MM.1S (cell line): ENCODE measurements at regions not wholly inside any gene's neighbourhood (a gene's known extent, or its start where the extent isn't known, plus 50 kb on each side); places are given as distances from the start of the nearest gene placed in this dataset.

Source experiments
- DNase-seq: peaks from one replicate; pipeline ENCODE4 v3.0.0-alpha.2; 2015
- H2AFZ ChIP-seq: fragments of 300-600 bp; sonication (generic); 2 replicates; pipeline ENCODE4 v1.6.0; 2016; ENCODE audit warnings: antibody characterized with exemption, low read length
- H3F3A ChIP-seq: fragments of 300-600 bp; sonication (generic); 2 replicates; pipeline ENCODE4 v1.6.1; 2016; ENCODE audit warnings: mild to moderate bottlenecking, antibody characterized with exemption, low read length, moderate library complexity, mixed read lengths; ENCODE audit not compliant: insufficient read depth
- H3K27ac ChIP-seq: fragments of 300-600 bp; sonication (generic); 2 replicates; pipeline ENCODE4 v1.5.1; 2016; ENCODE audit warnings: mild to moderate bottlenecking, low read length
- H3K27me3 ChIP-seq: fragments of 300-600 bp; sonication (generic); replicated peaks from 2 replicates; pipeline ENCODE4 v1.6.0; 2016; ENCODE audit warnings: low read length; ENCODE audit not compliant: insufficient read depth
- H3K36me3 ChIP-seq: fragments of 300-600 bp; sonication (generic); replicated peaks from 2 replicates; pipeline ENCODE4 v1.6.1; 2016; ENCODE audit warnings: mild to moderate bottlenecking, low read length, mixed read lengths; ENCODE audit not compliant: insufficient read depth
- H3K4me1 ChIP-seq: fragments of 300-600 bp; sonication (generic); 2 replicates; pipeline ENCODE4 v1.6.1; 2016; ENCODE audit warnings: low read length, mixed read lengths
- H3K4me2 ChIP-seq: fragments of 300-600 bp; sonication (generic); 2 replicates; pipeline ENCODE4 v1.6.0; 2016; ENCODE audit warnings: low read depth, low read length
- H3K4me3 ChIP-seq: fragments of 300-600 bp; sonication (generic); 2 replicates; pipeline ENCODE4 v1.5.1; 2016; ENCODE audit warnings: low read length, mixed read lengths
- H3K79me2 ChIP-seq: fragments of 300-600 bp; sonication (generic); 2 replicates; pipeline ENCODE4 v1.6.1; 2016; ENCODE audit warnings: mixed run types, low read length, mixed read lengths
- H3K9ac ChIP-seq: fragments of 300-600 bp; sonication (generic); 2 replicates; pipeline ENCODE4 v1.6.1; 2016; ENCODE audit warnings: low read length, mixed read lengths
- H3K9me2 ChIP-seq: fragments of 300-600 bp; sonication (generic); replicated peaks from 2 replicates; pipeline ENCODE4 v1.6.1; 2016; ENCODE audit warnings: mild to moderate bottlenecking, low read length, mixed read lengths; ENCODE audit not compliant: insufficient read depth
- H3K9me3 ChIP-seq: fragments of 300-600 bp; sonication (generic); replicated peaks from 2 replicates; pipeline ENCODE4 v1.6.1; 2016; ENCODE audit warnings: mild to moderate bottlenecking, low read length, mixed read lengths; ENCODE audit not compliant: insufficient read depth
- H4K20me1 ChIP-seq: fragments of 300-600 bp; sonication (generic); 2 replicates; pipeline ENCODE4 v1.6.1; 2016; ENCODE audit warnings: mild to moderate bottlenecking, low read length, moderate library complexity, mixed read lengths; ENCODE audit not compliant: insufficient read depth
- CTCF ChIP-seq: fragments of 300-600 bp; sonication (generic); IDR thresholded peaks from 2 replicates; pipeline ENCODE4 v1.5.1; 2016; ENCODE audit warnings: antibody characterized with exemption, low read length, mixed read lengths
- EZH2 ChIP-seq: fragments of 300-600 bp; sonication (generic); optimal IDR thresholded peaks from 2 replicates; pipeline ENCODE3; 2017; ENCODE audit warnings: low read depth, mild to moderate bottlenecking, antibody characterized with exemption, low read length, mixed read lengths
- EZH2phosphoT487 ChIP-seq: fragments of 300-600 bp; sonication (generic); IDR thresholded peaks from 2 replicates; pipeline ENCODE4 v1.6.1; 2018; ENCODE audit warnings: antibody characterized with exemption, low read length

DNA sequence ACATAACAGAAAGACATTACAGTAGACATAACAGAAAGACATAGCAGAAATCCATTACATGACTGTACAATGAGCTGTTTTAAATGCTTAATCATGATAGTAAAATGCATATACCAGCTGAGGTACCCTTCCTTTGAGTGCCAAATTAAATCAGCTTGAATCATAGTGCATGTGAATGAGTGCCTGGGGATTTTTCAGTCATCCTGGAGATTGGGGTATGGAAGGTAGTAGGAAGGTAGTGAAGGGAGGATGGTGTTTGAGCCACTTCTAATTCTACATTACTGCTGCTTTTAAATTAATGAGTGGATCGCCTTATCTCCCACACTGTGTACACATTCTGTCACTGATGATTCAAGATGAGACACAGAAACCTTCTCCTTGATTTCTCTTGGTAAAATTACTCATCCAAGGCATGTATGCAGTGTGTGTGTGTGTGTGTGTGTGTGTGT, 534.2 kb downstream of the LRFN5 start:
- Histone ChIP-seq H3K27me3 (no peaks in the 10 kb centered on the region), H3K4me3 (no peak overlapping the region), H3F3A (no peaks in the 10 kb centered on the region), H3K79me2 (no peaks in the 10 kb centered on the region), H3K36me3 (no peaks in the 10 kb centered on the region), H2AFZ (no peak overlapping the region), H4K20me1 (no peaks in the 10 kb centered on the region), H3K9me3 (no peaks in the 10 kb centered on the region), H3K9me2 (no peaks in the 10 kb centered on the region), H3K27ac (no peak overlapping the region), H3K4me2 (no peak overlapping the region), H3K4me1 (0 out of 2 replicates have a peak, but pooled peaks cover 3% of the 10 kb centered on the region), H3K9ac (no peak overlapping the region)
- DNase-seq = no peak
- TF ChIP-seq EZH2 (no peak), CTCF (no peak), EZH2phosphoT487 (no peak)

- no peak overlapping the region for H3K4me3 ChIP-seq
- no peak overlapping the region for H3K27ac ChIP-seq
- H2AFZ ChIP-seq = no peak overlapping the region
- H4K20me1 ChIP-seq = no peaks in the 10 kb centered on the region
- no peaks in the 10 kb centered on the region for H3K79me2 ChIP-seq
- DNase-seq = no peak
- no peak for TF ChIP-seq CTCF
- TF ChIP-seq EZH2 = no peak
- TF ChIP-seq EZH2phosphoT487 = no peak
- no peak overlapping the region for H3K9ac ChIP-seq
- H3K9me3 ChIP-seq = no peaks in the 10 kb centered on the region
- H3K36me3 ChIP-seq = no peaks in the 10 kb centered on the region
- H3K4me2 ChIP-seq = no peak overlapping the region
- no peaks in the 10 kb centered on the region for H3F3A ChIP-seq
- H3K27me3 ChIP-seq = no peaks in the 10 kb centered on the region
- H3K9me2 ChIP-seq = no peaks in the 10 kb centered on the region
- H3K4me1 ChIP-seq = no peaks in the 10 kb centered on the region
These were observed 533.3 kb downstream of the LRFN5 start for GRCh38 chr14:42140001-42140400.

DNA sequence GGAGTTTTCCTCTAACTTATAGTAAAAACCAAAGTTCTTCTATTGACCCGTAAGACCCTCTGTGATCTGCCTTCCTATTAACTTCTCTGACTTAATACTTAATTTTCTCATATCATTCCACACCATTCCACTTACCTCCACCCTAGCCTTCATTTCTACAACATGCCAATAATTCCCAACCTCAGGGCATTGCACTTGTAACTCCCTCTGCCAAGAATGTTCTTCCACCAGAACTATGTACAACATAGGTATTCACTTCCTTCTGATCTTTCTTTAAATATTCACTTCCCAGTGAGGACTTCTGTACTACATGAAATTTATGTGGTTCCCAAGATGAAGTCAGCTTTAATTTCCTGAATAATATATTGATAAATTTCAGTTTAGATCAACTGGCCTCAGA, 531.7 kb downstream of the LRFN5 start:
- Histone ChIP-seq H3K27ac (no peak overlapping the region), H3K4me1 (no peaks in the 10 kb centered on the region), H3K9me3 (no peaks in the 10 kb centered on the region), H3K9me2 (no peaks in the 10 kb centered on the region), H3K4me2 (no peak overlapping the region), H2AFZ (no peak overlapping the region), H3F3A (no peaks in the 10 kb centered on the region), H3K27me3 (no peaks in the 10 kb centered on the region), H3K36me3 (no peaks in the 10 kb centered on the region), H3K4me3 (no peak overlapping the region), H4K20me1 (no peaks in the 10 kb centered on the region), H3K9ac (no peak overlapping the region), H3K79me2 (no peaks in the 10 kb centered on the region)
- no peak for DNase-seq
- TF ChIP-seq EZH2phosphoT487 (no peak), EZH2 (no peak), CTCF (no peak)
